ENCODE measurements at regions not wholly inside any gene's neighbourhood (a gene's known extent, or its start where the extent isn't known, plus 50 kb on each side); places are given as distances from the start of the nearest gene placed in this dataset.

- H4K20me1 ChIP-seq (replicated peaks in 1 of 2; ENCODE audit: control insufficient read depth in 1 of 2, insufficient read depth in 2 of 2, low read length in 2 of 2): no peaks in the 10 kb centered on the region
- H3K23me2 ChIP-seq (ENCODE audit: low read depth, low read length): no peaks in the 10 kb centered on the region
- H3K4me2 ChIP-seq (ENCODE audit: insufficient read depth in 1 of 2, low read depth in 2 of 2, low read length in 2 of 2): no peak overlapping the region
- no peak overlapping the region for H3K14ac ChIP-seq (ENCODE audit: insufficient read length)
- no peak overlapping the region for H3K18ac ChIP-seq (ENCODE audit: extremely low read depth, low read length)
- H3K79me1 ChIP-seq (ENCODE audit: low read depth, low read length): no peaks in the 10 kb centered on the region
- H3K9me3 ChIP-seq (ENCODE audit: insufficient read depth in 2 of 2, low read depth in 1 of 2, low read length in 1 of 2): no peaks in the 10 kb centered on the region
- DNase-seq (ENCODE audit: low read depth in 1 of 2, low spot score in 2 of 2) (no peak), FAIRE-seq (no peak)
- no peak overlapping the region for H2BK5ac ChIP-seq (ENCODE audit: low read depth, low read length)
- no peaks in the 10 kb centered on the region for H3K79me2 ChIP-seq (ENCODE audit: control insufficient read depth in 1 of 2, insufficient read depth in 2 of 2, low read length in 2 of 2)
- ChIA-PET POLR2A (ENCODE audit: partially characterized antibody) (no interaction called here), CTCF (ENCODE audit: partially characterized antibody) (interaction anchor here (0.6 kb wide), 1 partner anchor 27 kb away, joined by 3 read pairs; no protein-coding TSS in a partner anchor)
- no peak overlapping the region for H2AK5ac ChIP-seq (ENCODE audit: low read depth, low read length)
- H3K4me3 ChIP-seq (ENCODE audit: extremely low read depth in 1 of 4, insufficient read depth in 2 of 4, low read depth in 3 of 4, low read length in 4 of 4): no peak overlapping the region
- H3K4ac ChIP-seq (replicated peaks; ENCODE audit: insufficient read length, low read depth, low read length): no peak overlapping the region
- H2AFZ ChIP-seq (ENCODE audit: low read length): no peak overlapping the region
- 90% methylated on average over 6 of the region's 6 CpGs; no CpG with 5 or more reads in 1 of the 2 experiments for WGBS, 2 experiments (ENCODE audit: extremely low coverage in 1 of 2, insufficient coverage in 1 of 2, insufficient read length in 1 of 2, insufficient replicate concordance in 2 of 2, low coverage in 1 of 2, low lambda C conversion rate in 2 of 2, missing lambda C conversion rate in 1 of 2)
- H4K8ac ChIP-seq (ENCODE audit: extremely low read depth, insufficient read depth, low read length): 0 out of 2 replicates have a peak overlapping the region, but pooled peaks have one; percentile 89
- H3K9ac ChIP-seq (replicated peaks in 1 of 4; ENCODE audit: extremely low read depth in 1 of 4, low read depth in 3 of 4, low read length in 3 of 4): no peak overlapping the region
- H3K23ac ChIP-seq (ENCODE audit: insufficient read length): no peak overlapping the region
- H2BK12ac ChIP-seq (ENCODE audit: low read depth, low read length): no peak overlapping the region
- no peak overlapping the region for H2BK20ac ChIP-seq (ENCODE audit: low read length)
- no peak overlapping the region for H4K5ac ChIP-seq (ENCODE audit: insufficient read length, low read depth, low read length)
- peak overlapping the region; percentile 56 for H3K56ac ChIP-seq (replicated peaks; ENCODE audit: insufficient read length, low read depth, low read length)
- no peak for TF ChIP-seq TAF1 (IDR thresholded peaks at IDR 0.05; ENCODE audit: low read depth, low read length)
- no peak for TF ChIP-seq HDAC6 (IDR thresholded peaks at IDR 0.05; ENCODE audit: low read depth, low read length)
- TF ChIP-seq CTBP2 (IDR thresholded peaks at IDR 0.05; ENCODE audit: borderline replicate concordance, insufficient read depth, insufficient read length, low read length): no peak
- no peak for TF ChIP-seq KDM4A (IDR thresholded peaks at IDR 0.05; ENCODE audit: low read depth, low read length, severe bottlenecking)
- TF ChIP-seq JUND (IDR thresholded peaks at IDR 0.05; ENCODE audit: low read length): no peak
- no peak for TF ChIP-seq JUN (IDR thresholded peaks at IDR 0.05; ENCODE audit: low read depth, low read length)
- TF ChIP-seq RXRA (IDR thresholded peaks at IDR 0.05; ENCODE audit: insufficient read depth, low read depth, low read length): no peak
- TF ChIP-seq BCL11A (IDR thresholded peaks at IDR 0.05; ENCODE audit: low read depth in 2 of 2, low read length in 2 of 2): no peak
- TF ChIP-seq FOSL1 (IDR thresholded peaks at IDR 0.05; ENCODE audit: insufficient read depth, low read depth, low read length): no peak
- no peaks in the 10 kb centered on the region for H3K27me3 ChIP-seq (replicated peaks in 1 of 4; ENCODE audit: control insufficient read depth in 3 of 4, extremely low read depth in 1 of 4, insufficient read depth in 3 of 4, low read length in 3 of 4)
- H3K27ac ChIP-seq (ENCODE audit: low read depth, low read length): no peak overlapping the region
- H3K36me3 ChIP-seq (ENCODE audit: control insufficient read depth in 2 of 4, insufficient read depth in 4 of 4, low read length in 3 of 4): no peaks in the 10 kb centered on the region
- H2BK120ac ChIP-seq (replicated peaks; ENCODE audit: low read depth, low read length): no peak overlapping the region
- no peak overlapping the region for H4K91ac ChIP-seq (replicated peaks; ENCODE audit: insufficient read length, low read length)
- no peaks in the 10 kb centered on the region for H3K4me1 ChIP-seq (replicated peaks in 1 of 4; ENCODE audit: control insufficient read depth in 3 of 4, insufficient read depth in 4 of 4, low read length in 3 of 4)
- no peak overlapping the region for H2BK15ac ChIP-seq (ENCODE audit: low read length)
Observed at GRCh38 chr7:68770649-68771048, 827.6 kb upstream of the AUTS2 start.

Data from H1 (cell line).